DMS53 treated with DMSO at 0.1 percent for 48 hours (cell line): ENCODE measurements at regions not wholly inside any gene's neighbourhood (a gene's known extent, or its start where the extent isn't known, plus 50 kb on each side); places are given as distances from the start of the nearest gene placed in this dataset.
"Not testable (repeated sequence)": the region's sequence is repeated elsewhere in the genome, so short reads cannot be mapped to it uniquely, and the experiment has no call there.

Experiments used
- DNase-seq: peaks from one replicate; lab custom pipeline; 2025; ENCODE audit not compliant: unreplicated experiment; lab: John Stamatoyannopoulos, UW

GRCh38 chr14:83133981-83134645 is 1600.5 kb upstream of the SEL1L start:
- no peak for DNase-seq

- no peak for DNase-seq
These were observed 1607.1 kb upstream of the SEL1L start for GRCh38 chr14:83140756-83141155.

- DNase-seq = no peak
These were observed 1613.4 kb upstream of the SEL1L start for GRCh38 chr14:83147006-83147405.

- DNase-seq = no peak
These were observed 1617.9 kb upstream of the SEL1L start for GRCh38 chr14:83151571-83151970.

GRCh38 chr14:83153081-83153480 is 1619.4 kb upstream of the SEL1L start:
- DNase-seq = no peak

- DNase-seq = no peak
These were observed 1628.8 kb upstream of the SEL1L start for GRCh38 chr14:83162361-83162929.

- no peak for DNase-seq
These were observed 1629.4 kb upstream of the SEL1L start for GRCh38 chr14:83163016-83163415.

- DNase-seq = no peak
These were observed 1630.4 kb upstream of the SEL1L start for GRCh38 chr14:83164016-83164415.

- no peak for DNase-seq
These were observed 1630.9 kb upstream of the SEL1L start for GRCh38 chr14:83164591-83164990.

- DNase-seq = no peak
These were observed 1636.5 kb upstream of the SEL1L start for GRCh38 chr14:83170165-83170564.

GRCh38 chr14:83171761-83172160 is 1638.1 kb upstream of the SEL1L start:
- DNase-seq = no peak

GRCh38 chr14:83172363-83172762 is 1638.7 kb upstream of the SEL1L start:
- DNase-seq = no peak

- DNase-seq = no peak
These were observed 1640.0 kb upstream of the SEL1L start for GRCh38 chr14:83173687-83174086.

- DNase-seq = no peak
These were observed 1650.9 kb upstream of the SEL1L start for GRCh38 chr14:83184531-83184930.

GRCh38 chr14:83188311-83188710 is 1654.7 kb upstream of the SEL1L start:
- DNase-seq = not testable (repeated sequence)

- no peak for DNase-seq
These were observed 1662.6 kb upstream of the SEL1L start for GRCh38 chr14:83196236-83196635.

GRCh38 chr14:83197271-83197670 is 1663.6 kb upstream of the SEL1L start:
- no peak for DNase-seq

GRCh38 chr14:83207550-83207949 is 1673.9 kb upstream of the SEL1L start:
- no peak for DNase-seq

- DNase-seq = no peak
These were observed 1674.7 kb upstream of the SEL1L start for GRCh38 chr14:83208341-83208740.

- DNase-seq = no peak
These were observed 1683.8 kb upstream of the SEL1L start for GRCh38 chr14:83217492-83217891.

GRCh38 chr14:83247924-83248639 is 1714.4 kb upstream of the SEL1L start:
- DNase-seq = no peak

- no peak for DNase-seq
These were observed 1717.7 kb upstream of the SEL1L start for GRCh38 chr14:83251402-83251801.
